Subcutaneous abdominal adipose tissue (tissue), 5 donors: ENCODE measurements at regions not wholly inside any gene's neighbourhood (a gene's known extent, or its start where the extent isn't known, plus 50 kb on each side); places are given as distances from the start of the nearest gene placed in this dataset.
"Not testable (repeated sequence)": the region's sequence is repeated elsewhere in the genome, so short reads cannot be mapped to it uniquely, and the experiment has no call there.

Experiments used
- H3K27ac ChIP-seq: one replicate; pipeline ENCODE4 v1.7.0; 2013; ENCODE audit warnings: low read depth, mild to moderate bottlenecking, inconsistent platforms, low read length, moderate library complexity
- H3K27me3 ChIP-seq, 5 donors: one replicate each; pipeline ENCODE4 v1.7.0; 2013; ENCODE audit warnings: low read length in 5 of 5, inconsistent platforms in 1 of 5; ENCODE audit not compliant: control insufficient read depth in 5 of 5, insufficient read depth in 4 of 5
- H3K36me3 ChIP-seq, 5 donors: one replicate each; pipeline ENCODE4 v1.7.0; 2013; ENCODE audit warnings: low read length in 5 of 5; ENCODE audit not compliant: control insufficient read depth in 5 of 5, insufficient read depth in 5 of 5
- H3K4me1 ChIP-seq, 5 donors: one replicate each; pipeline ENCODE4 v1.7.0; 2013; ENCODE audit warnings: low read length in 5 of 5, mild to moderate bottlenecking in 3 of 5, moderate library complexity in 1 of 5; ENCODE audit not compliant: control insufficient read depth in 5 of 5, insufficient read depth in 5 of 5
- H3K4me3 ChIP-seq, 5 donors: one replicate each; pipeline ENCODE4 v1.7.0; 2013; ENCODE audit warnings: low read length in 5 of 5, low read depth in 1 of 5
- H3K9ac ChIP-seq, 5 donors: one replicate each; pipeline ENCODE4 v1.7.0; 2013; ENCODE audit warnings: low read length in 5 of 5, mild to moderate bottlenecking in 4 of 5, moderate library complexity in 3 of 5
- H3K9me3 ChIP-seq, 5 donors: one replicate each; pipeline ENCODE4 v1.7.0; 2013; ENCODE audit warnings: low read length in 5 of 5; ENCODE audit not compliant: control insufficient read depth in 5 of 5
- donor health status: healthy.
- donor health status: healthy.
- donor health status: healthy.
- donor health status: healthy.
- donor health status: healthy.

- Histone ChIP-seq H3K9ac (no peak overlapping the region), H3K4me1 (no peaks in the 10 kb centered on the region), H3K4me3 (no peak overlapping the region), H3K9me3 (no peaks in the 10 kb centered on the region), H3K36me3 (no peaks in the 10 kb centered on the region), H3K27me3 (peaks cover 0 to 4% (median 0%) of the 10 kb centered on the region in 5 donors), H3K27ac (no peak overlapping the region)
These were observed 111.6 kb downstream of the CRYBB2 start for GRCh38 chr22:25331050-25331449.

GRCh38 chr22:25331911-25332310, 112.5 kb downstream of the CRYBB2 start:
- not testable (repeated sequence) for H3K9me3 ChIP-seq, H3K27me3 ChIP-seq

GRCh38 chr22:25332386-25332785, 112.9 kb downstream of the CRYBB2 start:
- Histone ChIP-seq H3K9ac (no peak overlapping the region), H3K9me3 (peaks cover 0 to under 1% (median 0%) of the 10 kb centered on the region in 5 donors)

More at GRCh38 chr22:25331911-25332310, 112.5 kb downstream of the CRYBB2 start:
- H3K9ac ChIP-seq, H3K36me3 ChIP-seq, H3K4me3 ChIP-seq, H3K27ac ChIP-seq, H3K4me1 ChIP-seq: not testable (repeated sequence)

GRCh38 chr22:25334162-25334490, 114.7 kb downstream of the CRYBB2 start:
- no peak overlapping the region for H3K9ac ChIP-seq
- H3K9me3 ChIP-seq, result peaks cover 0 to 7% (median 0%) of the 10 kb centered on the region in 5 donors
- no peak overlapping the region for H3K27ac ChIP-seq
- H3K4me3 ChIP-seq, result no peak overlapping the region
- H3K4me1 ChIP-seq, result no peaks in the 10 kb centered on the region
- no peaks in the 10 kb centered on the region for H3K27me3 ChIP-seq
- no peaks in the 10 kb centered on the region for H3K36me3 ChIP-seq

More at GRCh38 chr22:25332386-25332785, 112.9 kb downstream of the CRYBB2 start:
- Histone ChIP-seq H3K36me3 (no peaks in the 10 kb centered on the region), H3K27ac (no peak overlapping the region), H3K4me1 (no peaks in the 10 kb centered on the region), H3K27me3 (no peaks in the 10 kb centered on the region), H3K4me3 (no peak overlapping the region)

- H3K27me3 ChIP-seq, H3K9me3 ChIP-seq, H3K9ac ChIP-seq, H3K4me1 ChIP-seq, H3K36me3 ChIP-seq, H3K4me3 ChIP-seq, H3K27ac ChIP-seq: not testable (repeated sequence)
These were observed 115.2 kb downstream of the CRYBB2 start for GRCh38 chr22:25334631-25335030.

- not testable (repeated sequence) for H3K4me1 ChIP-seq, H3K27me3 ChIP-seq, H3K9ac ChIP-seq, H3K36me3 ChIP-seq, H3K27ac ChIP-seq, H3K4me3 ChIP-seq
- peaks cover 0 to 12% (median 0%) of the 10 kb centered on the region in 5 donors for H3K9me3 ChIP-seq
These were observed 115.8 kb downstream of the CRYBB2 start for GRCh38 chr22:25335276-25335675.

- H3K27ac ChIP-seq, result not testable (repeated sequence)
These were observed 121.1 kb downstream of the CRYBB2 start for GRCh38 chr22:25340536-25340935.

GRCh38 chr22:25344366-25344765, 124.9 kb downstream of the CRYBB2 start:
- not testable (repeated sequence) for H3K27me3 ChIP-seq, H3K9ac ChIP-seq, H3K4me1 ChIP-seq, H3K27ac ChIP-seq, H3K4me3 ChIP-seq, H3K9me3 ChIP-seq
- H3K36me3 ChIP-seq, result peaks cover 0 to 21% (median 7%) of the 10 kb centered on the region in 5 donors

More at GRCh38 chr22:25340536-25340935, 121.1 kb downstream of the CRYBB2 start:
- H3K27me3 ChIP-seq, H3K4me3 ChIP-seq, H3K4me1 ChIP-seq, H3K9ac ChIP-seq, H3K36me3 ChIP-seq: not testable (repeated sequence)
- H3K9me3 ChIP-seq, result peaks cover 0 to 12% (median 0%) of the 10 kb centered on the region in 5 donors

- Histone ChIP-seq H3K9me3 (no peaks in the 10 kb centered on the region), H3K36me3 (peaks cover 0 to 47% (median 29%) of the 10 kb centered on the region in 5 donors), H3K27ac (no peak overlapping the region), H3K4me3 (no peak overlapping the region), H3K4me1 (no peaks in the 10 kb centered on the region), H3K27me3 (no peaks in the 10 kb centered on the region), H3K9ac (no peak overlapping the region)
These were observed 127.7 kb downstream of the CRYBB2 start for GRCh38 chr22:25346859-25347751.

GRCh38 chr22:25347752-25348102, 128.3 kb downstream of the CRYBB2 start:
- Histone ChIP-seq H3K4me3 (no peak overlapping the region), H3K27ac (no peak overlapping the region), H3K27me3 (no peaks in the 10 kb centered on the region), H3K9me3 (no peaks in the 10 kb centered on the region), H3K4me1 (no peaks in the 10 kb centered on the region), H3K36me3 (peaks cover 0 to 52% (median 33%) of the 10 kb centered on the region in 5 donors), H3K9ac (no peak overlapping the region)
